K562 (cell line): ENCODE measurements at regions not wholly inside any gene's neighbourhood (a gene's known extent, or its start where the extent isn't known, plus 50 kb on each side); places are given as distances from the start of the nearest gene placed in this dataset.

ENCODE experiments used
- CBFA2T3 ChIP-seq: fragments of 450-650 bp; IDR thresholded peaks from 2 replicates; pipeline ENCODE4 v1.6.1; 2017
- CBX8 ChIP-seq: fragments of 200-600 bp; sonication (generic); IDR thresholded peaks from 2 replicates; pipeline ENCODE4 v1.6.1; 2012; ENCODE audit warnings: borderline replicate concordance, mixed run types, low read depth, mild to moderate bottlenecking, moderate library complexity, mixed read lengths, low read length, control low read depth, inconsistent platforms; ENCODE audit not compliant: poor library complexity, severe bottlenecking; ENCODE audit errors: extremely low read depth
- CHCHD3 ChIP-seq: fragments of 250-450 bp; sonication (Bioruptor Pico); IDR thresholded peaks from 2 replicates; pipeline ENCODE4 v2.1.2; 2022; ENCODE audit warnings: mild to moderate bottlenecking
- JUND ChIP-seq, 2 experiments: IDR thresholded peaks; 2 replicates in 1 of 2; 3 replicates in 1 of 2; pipeline ENCODE4 v1.6.1; 2011; ENCODE audit warnings: borderline replicate concordance in 2 of 2, low read depth in 2 of 2, low read length in 2 of 2, improper control_type of control experiment in 1 of 2, missing biosample characterization in 1 of 2, missing genetic modification characterization in 1 of 2, missing genetic modification reagents in 1 of 2
- KDM1A ChIP-seq, 2 experiments: fragments of 450-650 bp; IDR thresholded peaks; 2 replicates each; pipeline ENCODE4 v1.6.1; 2016; ENCODE audit warnings: mild to moderate bottlenecking in 2 of 2
- MED1 ChIP-seq: sonication (generic); formaldehyde crosslinking; IDR thresholded peaks from 2 replicates; pipeline ENCODE4 v1.8.1; 2023; ENCODE audit warnings: missing genetic modification reagents, borderline replicate concordance
- NCOA1 ChIP-seq: fragments of 450-650 bp; IDR thresholded peaks from 2 replicates; pipeline ENCODE4 v1.6.1; 2016; ENCODE audit warnings: low read depth
- POU5F1 ChIP-seq: fragments of 150-350 bp; IDR thresholded peaks from 2 replicates; pipeline ENCODE4 v1.6.1; 2014; ENCODE audit warnings: borderline replicate concordance, low read length, low read depth, mild to moderate bottlenecking; ENCODE audit not compliant: partially characterized antibody
- ZNF217 ChIP-seq: sonication (generic); formaldehyde crosslinking; IDR thresholded peaks from 2 replicates; pipeline ENCODE4 v1.8.0; 2022; ENCODE audit warnings: mild to moderate bottlenecking, missing genetic modification reagents
- ZNF408 ChIP-seq: fragments of 250-450 bp; sonication (Bioruptor Pico); IDR thresholded peaks from 2 replicates; pipeline ENCODE4 v1.4.0; 2020; ENCODE audit warnings: low read depth, mild to moderate bottlenecking, moderate library complexity
- ZNF778 ChIP-seq: fragments of 450-650 bp; formaldehyde crosslinking; IDR thresholded peaks from 2 replicates; pipeline ENCODE4 v1.4.0; 2020; ENCODE audit warnings: mild to moderate bottlenecking, moderate library complexity
- TF ChIP-seq, protein P1 (sequence below): sonication (generic); formaldehyde crosslinking; IDR thresholded peaks from 2 replicates; pipeline ENCODE4 v1.8.0; 2023; ENCODE audit warnings: mild to moderate bottlenecking, missing genetic modification reagents
- TF ChIP-seq, protein P2 (sequence below): fragments of 450-650 bp; IDR thresholded peaks from 2 replicates; pipeline ENCODE4 v1.6.1; 2016
- TF ChIP-seq, protein P3 (sequence below): fragments of 250-450 bp; sonication (Bioruptor Pico); IDR thresholded peaks from 2 replicates; pipeline ENCODE4 v1.8.0; 2021; ENCODE audit warnings: borderline replicate concordance, mild to moderate bottlenecking, moderate library complexity; ENCODE audit not compliant: poor library complexity, severe bottlenecking
- TF ChIP-seq, protein P4 (sequence below): fragments of 250-450 bp; sonication (Bioruptor Pico); IDR thresholded peaks from 2 replicates; pipeline ENCODE4 v1.4.0; 2020; ENCODE audit warnings: mild to moderate bottlenecking, moderate library complexity, borderline replicate concordance
- TF ChIP-seq, protein P5 (sequence below): fragments of 150-350 bp; IDR thresholded peaks from 2 replicates; pipeline ENCODE4 v1.6.1; 2014; ENCODE audit warnings: low read depth, mild to moderate bottlenecking, low read length, borderline replicate concordance

DNA sequence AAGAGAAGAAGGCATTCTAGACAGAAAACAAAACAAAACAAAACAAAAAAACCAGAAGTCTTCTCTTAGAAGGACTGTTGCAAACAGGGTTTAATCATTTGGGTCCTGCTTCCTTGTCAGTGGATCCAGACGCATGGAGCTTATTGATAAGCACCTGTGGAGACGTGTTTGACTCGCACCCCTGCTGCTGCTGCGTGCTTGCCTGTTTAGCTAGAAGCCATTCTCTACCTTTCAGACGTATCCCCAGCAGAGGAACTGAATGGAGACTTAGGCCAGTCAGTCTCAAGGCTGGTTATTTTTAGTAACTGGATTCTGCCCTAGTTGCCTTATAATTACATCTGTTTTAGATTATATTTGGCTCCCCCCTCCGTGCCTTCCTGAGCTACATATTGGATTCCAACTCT lies 186.1 kb upstream of the EEA1 start (continued):
- TF ChIP-seq, protein P1, sequence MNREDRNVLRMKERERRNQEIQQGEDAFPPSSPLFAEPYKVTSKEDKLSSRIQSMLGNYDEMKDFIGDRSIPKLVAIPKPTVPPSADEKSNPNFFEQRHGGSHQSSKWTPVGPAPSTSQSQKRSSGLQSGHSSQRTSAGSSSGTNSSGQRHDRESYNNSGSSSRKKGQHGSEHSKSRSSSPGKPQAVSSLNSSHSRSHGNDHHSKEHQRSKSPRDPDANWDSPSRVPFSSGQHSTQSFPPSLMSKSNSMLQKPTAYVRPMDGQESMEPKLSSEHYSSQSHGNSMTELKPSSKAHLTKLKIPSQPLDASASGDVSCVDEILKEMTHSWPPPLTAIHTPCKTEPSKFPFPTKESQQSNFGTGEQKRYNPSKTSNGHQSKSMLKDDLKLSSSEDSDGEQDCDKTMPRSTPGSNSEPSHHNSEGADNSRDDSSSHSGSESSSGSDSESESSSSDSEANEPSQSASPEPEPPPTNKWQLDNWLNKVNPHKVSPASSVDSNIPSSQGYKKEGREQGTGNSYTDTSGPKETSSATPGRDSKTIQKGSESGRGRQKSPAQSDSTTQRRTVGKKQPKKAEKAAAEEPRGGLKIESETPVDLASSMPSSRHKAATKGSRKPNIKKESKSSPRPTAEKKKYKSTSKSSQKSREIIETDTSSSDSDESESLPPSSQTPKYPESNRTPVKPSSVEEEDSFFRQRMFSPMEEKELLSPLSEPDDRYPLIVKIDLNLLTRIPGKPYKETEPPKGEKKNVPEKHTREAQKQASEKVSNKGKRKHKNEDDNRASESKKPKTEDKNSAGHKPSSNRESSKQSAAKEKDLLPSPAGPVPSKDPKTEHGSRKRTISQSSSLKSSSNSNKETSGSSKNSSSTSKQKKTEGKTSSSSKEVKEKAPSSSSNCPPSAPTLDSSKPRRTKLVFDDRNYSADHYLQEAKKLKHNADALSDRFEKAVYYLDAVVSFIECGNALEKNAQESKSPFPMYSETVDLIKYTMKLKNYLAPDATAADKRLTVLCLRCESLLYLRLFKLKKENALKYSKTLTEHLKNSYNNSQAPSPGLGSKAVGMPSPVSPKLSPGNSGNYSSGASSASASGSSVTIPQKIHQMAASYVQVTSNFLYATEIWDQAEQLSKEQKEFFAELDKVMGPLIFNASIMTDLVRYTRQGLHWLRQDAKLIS: no peak
- TF ChIP-seq, protein P2, sequence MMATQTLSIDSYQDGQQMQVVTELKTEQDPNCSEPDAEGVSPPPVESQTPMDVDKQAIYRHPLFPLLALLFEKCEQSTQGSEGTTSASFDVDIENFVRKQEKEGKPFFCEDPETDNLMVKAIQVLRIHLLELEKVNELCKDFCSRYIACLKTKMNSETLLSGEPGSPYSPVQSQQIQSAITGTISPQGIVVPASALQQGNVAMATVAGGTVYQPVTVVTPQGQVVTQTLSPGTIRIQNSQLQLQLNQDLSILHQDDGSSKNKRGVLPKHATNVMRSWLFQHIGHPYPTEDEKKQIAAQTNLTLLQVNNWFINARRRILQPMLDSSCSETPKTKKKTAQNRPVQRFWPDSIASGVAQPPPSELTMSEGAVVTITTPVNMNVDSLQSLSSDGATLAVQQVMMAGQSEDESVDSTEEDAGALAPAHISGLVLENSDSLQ: no peak; the same call in 1 of the 2 replicates
- peak in 1 of 2 experiments; percentile 69; a peak in 3 of 4 replicates for TF ChIP-seq KDM1A (IDR thresholded peaks at IDR 0.05)
- TF ChIP-seq, protein P3, sequence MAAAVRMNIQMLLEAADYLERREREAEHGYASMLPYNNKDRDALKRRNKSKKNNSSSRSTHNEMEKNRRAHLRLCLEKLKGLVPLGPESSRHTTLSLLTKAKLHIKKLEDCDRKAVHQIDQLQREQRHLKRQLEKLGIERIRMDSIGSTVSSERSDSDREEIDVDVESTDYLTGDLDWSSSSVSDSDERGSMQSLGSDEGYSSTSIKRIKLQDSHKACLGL: no peak
- peak; percentile 28; the same call in 1 of the 2 replicates for TF ChIP-seq JUND (IDR thresholded peaks at IDR 0.05; ENCODE audit: borderline replicate concordance, low read depth, low read length)
- TF ChIP-seq JUND (tag; IDR thresholded peaks at IDR 0.05; ENCODE audit: borderline replicate concordance, low read depth, low read length): no peak; the same call in 2 of the 3 replicates
- TF ChIP-seq CHCHD3 (CRISPR knock-in tag): no peak
- TF ChIP-seq, protein P4, sequence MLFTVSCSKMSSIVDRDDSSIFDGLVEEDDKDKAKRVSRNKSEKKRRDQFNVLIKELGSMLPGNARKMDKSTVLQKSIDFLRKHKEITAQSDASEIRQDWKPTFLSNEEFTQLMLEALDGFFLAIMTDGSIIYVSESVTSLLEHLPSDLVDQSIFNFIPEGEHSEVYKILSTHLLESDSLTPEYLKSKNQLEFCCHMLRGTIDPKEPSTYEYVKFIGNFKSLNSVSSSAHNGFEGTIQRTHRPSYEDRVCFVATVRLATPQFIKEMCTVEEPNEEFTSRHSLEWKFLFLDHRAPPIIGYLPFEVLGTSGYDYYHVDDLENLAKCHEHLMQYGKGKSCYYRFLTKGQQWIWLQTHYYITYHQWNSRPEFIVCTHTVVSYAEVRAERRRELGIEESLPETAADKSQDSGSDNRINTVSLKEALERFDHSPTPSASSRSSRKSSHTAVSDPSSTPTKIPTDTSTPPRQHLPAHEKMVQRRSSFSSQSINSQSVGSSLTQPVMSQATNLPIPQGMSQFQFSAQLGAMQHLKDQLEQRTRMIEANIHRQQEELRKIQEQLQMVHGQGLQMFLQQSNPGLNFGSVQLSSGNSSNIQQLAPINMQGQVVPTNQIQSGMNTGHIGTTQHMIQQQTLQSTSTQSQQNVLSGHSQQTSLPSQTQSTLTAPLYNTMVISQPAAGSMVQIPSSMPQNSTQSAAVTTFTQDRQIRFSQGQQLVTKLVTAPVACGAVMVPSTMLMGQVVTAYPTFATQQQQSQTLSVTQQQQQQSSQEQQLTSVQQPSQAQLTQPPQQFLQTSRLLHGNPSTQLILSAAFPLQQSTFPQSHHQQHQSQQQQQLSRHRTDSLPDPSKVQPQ (CRISPR knock-in tag): no peak
- TF ChIP-seq MED1: no peak
- TF ChIP-seq CBFA2T3: peak; percentile 98
- no peak; the same call in 1 of the 2 replicates for TF ChIP-seq NCOA1
- no peak for TF ChIP-seq ZNF778 (CRISPR knock-in tag)
- TF ChIP-seq ZNF217 (CRISPR knock-in tag): no peak
- no peak for TF ChIP-seq ZNF408 (CRISPR knock-in tag)
- TF ChIP-seq POU5F1: no peak
- TF ChIP-seq CBX8: no peak
- TF ChIP-seq, protein P5, sequence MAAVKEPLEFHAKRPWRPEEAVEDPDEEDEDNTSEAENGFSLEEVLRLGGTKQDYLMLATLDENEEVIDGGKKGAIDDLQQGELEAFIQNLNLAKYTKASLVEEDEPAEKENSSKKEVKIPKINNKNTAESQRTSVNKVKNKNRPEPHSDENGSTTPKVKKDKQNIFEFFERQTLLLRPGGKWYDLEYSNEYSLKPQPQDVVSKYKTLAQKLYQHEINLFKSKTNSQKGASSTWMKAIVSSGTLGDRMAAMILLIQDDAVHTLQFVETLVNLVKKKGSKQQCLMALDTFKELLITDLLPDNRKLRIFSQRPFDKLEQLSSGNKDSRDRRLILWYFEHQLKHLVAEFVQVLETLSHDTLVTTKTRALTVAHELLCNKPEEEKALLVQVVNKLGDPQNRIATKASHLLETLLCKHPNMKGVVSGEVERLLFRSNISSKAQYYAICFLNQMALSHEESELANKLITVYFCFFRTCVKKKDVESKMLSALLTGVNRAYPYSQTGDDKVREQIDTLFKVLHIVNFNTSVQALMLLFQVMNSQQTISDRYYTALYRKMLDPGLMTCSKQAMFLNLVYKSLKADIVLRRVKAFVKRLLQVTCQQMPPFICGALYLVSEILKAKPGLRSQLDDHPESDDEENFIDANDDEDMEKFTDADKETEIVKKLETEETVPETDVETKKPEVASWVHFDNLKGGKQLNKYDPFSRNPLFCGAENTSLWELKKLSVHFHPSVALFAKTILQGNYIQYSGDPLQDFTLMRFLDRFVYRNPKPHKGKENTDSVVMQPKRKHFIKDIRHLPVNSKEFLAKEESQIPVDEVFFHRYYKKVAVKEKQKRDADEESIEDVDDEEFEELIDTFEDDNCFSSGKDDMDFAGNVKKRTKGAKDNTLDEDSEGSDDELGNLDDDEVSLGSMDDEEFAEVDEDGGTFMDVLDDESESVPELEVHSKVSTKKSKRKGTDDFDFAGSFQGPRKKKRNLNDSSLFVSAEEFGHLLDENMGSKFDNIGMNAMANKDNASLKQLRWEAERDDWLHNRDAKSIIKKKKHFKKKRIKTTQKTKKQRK: no peak
